Esophagus muscularis mucosa (tissue), 3 donors: ENCODE measurements at regions not wholly inside any gene's neighbourhood (a gene's known extent, or its start where the extent isn't known, plus 50 kb on each side); places are given as distances from the start of the nearest gene placed in this dataset.

ENCODE experiments used
- POLR2A ChIP-seq: fragments of 450-650 bp; IDR thresholded peaks from one replicate; pipeline ENCODE4 v1.6.1; 2017; ENCODE audit warnings: antibody characterized with exemption, moderate library complexity, mild to moderate bottlenecking, low read depth
- TF ChIP-seq, protein P1 (sequence below), 3 experiments: fragments of 200-600 bp in 2 of 3; fragments of 450-650 bp in 1 of 3; sonication (generic) in 2 of 3; IDR thresholded peaks; one replicate each; pipeline ENCODE4 v1.5.1; 2017 to 2019; ENCODE audit warnings: antibody characterized with exemption in 3 of 3, mild to moderate bottlenecking in 2 of 3, moderate library complexity in 1 of 3

GRCh38 chr13:86038490-86038889 is 239.3 kb upstream of the SLITRK6 start:
- TF ChIP-seq, protein P1, sequence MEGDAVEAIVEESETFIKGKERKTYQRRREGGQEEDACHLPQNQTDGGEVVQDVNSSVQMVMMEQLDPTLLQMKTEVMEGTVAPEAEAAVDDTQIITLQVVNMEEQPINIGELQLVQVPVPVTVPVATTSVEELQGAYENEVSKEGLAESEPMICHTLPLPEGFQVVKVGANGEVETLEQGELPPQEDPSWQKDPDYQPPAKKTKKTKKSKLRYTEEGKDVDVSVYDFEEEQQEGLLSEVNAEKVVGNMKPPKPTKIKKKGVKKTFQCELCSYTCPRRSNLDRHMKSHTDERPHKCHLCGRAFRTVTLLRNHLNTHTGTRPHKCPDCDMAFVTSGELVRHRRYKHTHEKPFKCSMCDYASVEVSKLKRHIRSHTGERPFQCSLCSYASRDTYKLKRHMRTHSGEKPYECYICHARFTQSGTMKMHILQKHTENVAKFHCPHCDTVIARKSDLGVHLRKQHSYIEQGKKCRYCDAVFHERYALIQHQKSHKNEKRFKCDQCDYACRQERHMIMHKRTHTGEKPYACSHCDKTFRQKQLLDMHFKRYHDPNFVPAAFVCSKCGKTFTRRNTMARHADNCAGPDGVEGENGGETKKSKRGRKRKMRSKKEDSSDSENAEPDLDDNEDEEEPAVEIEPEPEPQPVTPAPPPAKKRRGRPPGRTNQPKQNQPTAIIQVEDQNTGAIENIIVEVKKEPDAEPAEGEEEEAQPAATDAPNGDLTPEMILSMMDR (IDR thresholded peaks at IDR 0.05): no peak
- TF ChIP-seq POLR2A: no peak
